Heart left ventricle (tissue), 16 donors: ENCODE measurements at regions not wholly inside any gene's neighbourhood (a gene's known extent, or its start where the extent isn't known, plus 50 kb on each side); places are given as distances from the start of the nearest gene placed in this dataset.

Experiments
- ATAC-seq, 4 donors: fragments of 200-7000 bp; cut with Tn5 transposase; one replicate each; pipeline ENCODE4 v1.9.1; 2020 to 2022; ENCODE audit warnings: moderate library complexity in 4 of 4, mild to moderate bottlenecking in 3 of 4, moderate number of reproducible peaks in 1 of 4
- DNase-seq, 5 donors: peaks; one replicate each; pipeline ENCODE4 v3.0.0-alpha.2; 2020
- H3K27ac ChIP-seq, 12 donors: fragments of 200-600 bp; sonication (generic) in 4 of 12; one replicate each; pipeline versions ENCODE4 v1.5.0 to v1.8.0; 2016 to 2022; ENCODE audit warnings: mild to moderate bottlenecking in 2 of 12
- H3K27me3 ChIP-seq, 9 donors: fragments of 200-600 bp; sonication (generic) in 2 of 9; one replicate each; pipeline versions ENCODE4 v1.5.1 to v1.8.0; 2016 to 2022; ENCODE audit warnings: mild to moderate bottlenecking in 3 of 9
- H3K36me3 ChIP-seq, 9 donors: fragments of 200-600 bp; sonication (generic) in 2 of 9; one replicate each; pipeline versions ENCODE4 v1.5.0 to v1.8.0; 2018 to 2022; ENCODE audit warnings: mild to moderate bottlenecking in 2 of 9
- H3K4me1 ChIP-seq, 12 donors: fragments of 200-600 bp; sonication (generic) in 4 of 12; one replicate each; pipeline versions ENCODE4 v1.5.0 to v1.8.0; 2016 to 2022; ENCODE audit warnings: mild to moderate bottlenecking in 3 of 12
- H3K4me3 ChIP-seq, 12 donors: fragments of 200-600 bp; sonication (generic) in 4 of 12; one replicate each; pipeline versions ENCODE4 v1.5.0 to v1.8.0; 2017 to 2022; ENCODE audit warnings: mild to moderate bottlenecking in 9 of 12, moderate library complexity in 4 of 12
- H3K9me3 ChIP-seq, 12 donors: fragments of 200-600 bp; sonication (generic) in 4 of 12; one replicate each; pipeline versions ENCODE4 v1.5.0 to v1.8.0; 2016 to 2022; ENCODE audit warnings: mild to moderate bottlenecking in 1 of 12
- CTCF ChIP-seq, 12 donors: fragments of 200-600 bp; sonication (generic) in 4 of 12; IDR thresholded peaks; one replicate each; pipeline versions ENCODE4 v1.5.0 to v1.8.0; 2018 to 2022; ENCODE audit warnings: antibody characterized with exemption in 12 of 12, mild to moderate bottlenecking in 5 of 12
- POLR2A ChIP-seq, 2 donors: fragments of 450-650 bp; IDR thresholded peaks; one replicate each; pipeline ENCODE4 v1.6.1; 2017; ENCODE audit warnings: antibody characterized with exemption in 2 of 2, mild to moderate bottlenecking in 2 of 2, moderate library complexity in 2 of 2
- WGBS, 4 donors: extraction: QIAGEN DNeasy Blood & Tissue Kit in 2 of 4; methylation state at CpG; one replicate each; pipeline versions ENCODE4 v1.1.5 to v1.1.7; 2013 to 2018; 5-methylcytosine and 5-hydroxymethylcytosine counted together
- intact Hi-C, 10 donors: fragments of 100-400 bp; cut with DNase I; formaldehyde crosslinking; loops; one replicate each; pipeline versions ENCODE4 v1.11.1 to v1.14.2; 2022
- donor health status: ischemic (EF 13 %, LVEDD 7.1; RV severe dilation, severe dysfunction).
- donor health status: healthy with polysubstance abuse.
- donor health status: DM: no; HTN: yes; CAD: no.
- donor health status: DM: no; HTN: no; CAD: no.
- donor health status: ischemic (EF 25% LVEDD 6.9; RV normal size, moderate dysfunction).
- donor health status: ischemic (EF 25% LVEDD 5.7; RV mildly dilated, moderate dysfunction).
- donor health status: healthy.
- donor health status: DM: yes; HTN: yes; CAD: no.
- donor health status: ischemic (EF 35%, LVEDD 5.7; RV mildly dilated, moderate dysfunction).
- donor health status: nonischemic (EF 11% LVEDD 7.7; RV severe dilation, severe dysfunction).
- donor health status: DM: yes; HTN: yes; CAD: no.
- donor health status: PGD.
- donor health status: ischemic (EF 29% LVEDD 5.4; RV normal size, mild dysfunction).
- donor health status: nonischemic (EF 23%, LVEDD 6.1; RV moderate dilation, normal function).

GRCh38 chr4:20391912-20392311 is 140.2 kb downstream of the SLIT2 start:
- Histone ChIP-seq H3K36me3 (no peaks in the 10 kb centered on the region), H3K9me3 (no peaks in the 10 kb centered on the region), H3K27me3 (no peaks in the 10 kb centered on the region), H3K27ac (no peak overlapping the region), H3K4me3 (no peak overlapping the region), H3K4me1 (no peaks in the 10 kb centered on the region)
- no peak for TF ChIP-seq POLR2A (IDR thresholded peaks at IDR 0.05)
- no peak for TF ChIP-seq CTCF (IDR thresholded peaks at IDR 0.05)
- ATAC-seq (no peak), DNase-seq (no peak)
- WGBS, 4 donors, result 87 to 92% (median 88%) methylated on average over 5 of the region's 5 CpGs
- intact Hi-C loops, result no loop called here

- TF ChIP-seq CTCF (IDR thresholded peaks at IDR 0.05) (no peak), POLR2A (IDR thresholded peaks at IDR 0.05) (no peak)
- H3K9me3 ChIP-seq, result no peaks in the 10 kb centered on the region
- no peak for ATAC-seq
- no peaks in the 10 kb centered on the region for H3K4me1 ChIP-seq
- no peak for DNase-seq
- no peaks in the 10 kb centered on the region for H3K36me3 ChIP-seq
- no peak overlapping the region for H3K4me3 ChIP-seq
- no peak overlapping the region for H3K27ac ChIP-seq
- H3K27me3 ChIP-seq, result no peaks in the 10 kb centered on the region
- intact Hi-C loops, result no loop called here
- 69 to 77% (median 74%) methylated on average over 5 of the region's 5 CpGs for WGBS, 4 donors
These were observed 141.9 kb downstream of the SLIT2 start for GRCh38 chr4:20393486-20394100.

DNA sequence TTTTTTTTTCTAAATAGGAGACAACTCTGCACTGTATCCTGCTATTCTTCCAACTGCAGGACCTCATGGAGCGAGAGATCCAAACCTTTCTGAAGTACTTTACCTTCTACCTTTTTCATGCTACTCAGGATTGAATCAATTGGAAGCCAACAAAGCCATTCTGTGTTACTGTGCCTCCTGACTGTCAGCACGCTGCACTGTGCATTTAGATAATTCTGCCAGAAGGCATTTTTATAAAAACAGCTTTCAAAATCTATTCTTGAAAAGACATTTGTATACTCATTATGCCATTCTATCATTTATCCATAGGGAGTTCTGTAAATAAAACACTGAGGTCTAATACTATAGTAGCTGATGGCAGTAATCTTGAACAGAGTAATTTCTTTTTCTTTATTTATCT is 142.8 kb downstream of the SLIT2 start:
- H3K27me3 ChIP-seq, result no peaks in the 10 kb centered on the region
- WGBS, 4 donors, result 86 to 91% (median 88%) methylated on average over 2 of the region's 2 CpGs

DNA sequence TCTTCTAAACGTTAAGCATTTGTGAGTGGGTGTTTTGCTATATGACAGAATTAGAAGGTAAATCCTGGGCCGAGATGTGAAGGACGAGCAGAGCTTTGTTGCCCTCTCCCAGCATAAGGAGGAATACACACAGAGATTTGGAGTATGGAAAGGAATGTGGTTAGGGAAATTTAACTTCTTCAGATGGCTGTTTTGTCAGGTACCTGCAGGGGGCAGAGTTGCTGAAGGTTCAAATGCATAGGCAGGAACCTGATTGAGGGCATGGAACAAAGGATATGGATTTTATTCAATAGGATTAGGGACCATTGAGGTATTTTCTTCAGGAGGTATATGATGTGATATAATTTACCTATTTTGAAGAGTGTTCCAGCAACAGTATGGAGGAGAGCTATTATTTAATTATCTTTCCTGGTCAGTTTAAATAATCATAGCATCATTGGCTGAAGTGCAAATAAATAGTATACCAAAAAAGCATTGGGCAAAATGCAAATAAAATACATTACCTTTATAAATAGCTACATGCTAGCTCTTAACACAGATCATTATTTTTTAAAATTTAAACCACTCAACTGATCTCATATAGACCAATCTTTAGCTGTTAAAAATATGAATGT is 143.6 kb downstream of the SLIT2 start:
- intact Hi-C loops, result no loop called here
- ATAC-seq (no peak), DNase-seq (peak in 1 of 5 donors; percentile 23)
- no peak overlapping the region for H3K4me3 ChIP-seq
- H3K36me3 ChIP-seq, result no peaks in the 10 kb centered on the region
- TF ChIP-seq POLR2A (IDR thresholded peaks at IDR 0.05) (no peak), CTCF (IDR thresholded peaks at IDR 0.05) (peak in 10 of 12 donors; percentile 21 to 56 (median 42))
- no peaks in the 10 kb centered on the region for H3K9me3 ChIP-seq
- no peak overlapping the region for H3K27ac ChIP-seq
- H3K4me1 ChIP-seq, result no peaks in the 10 kb centered on the region
- 30 to 39% (median 30%) methylated on average over 3 of the region's 3 CpGs for WGBS, 4 donors
- H3K27me3 ChIP-seq, result no peaks in the 10 kb centered on the region

More for the DNA sequence above, 142.8 kb downstream of the SLIT2 start:
- TF ChIP-seq CTCF (IDR thresholded peaks at IDR 0.05) (no peak), POLR2A (IDR thresholded peaks at IDR 0.05) (no peak)
- intact Hi-C loops, result no loop called here
- Histone ChIP-seq H3K36me3 (no peaks in the 10 kb centered on the region), H3K9me3 (no peaks in the 10 kb centered on the region), H3K4me1 (no peaks in the 10 kb centered on the region), H3K4me3 (no peak overlapping the region), H3K27ac (no peak overlapping the region)
- no peak for DNase-seq
- ATAC-seq, result no peak
